ENCODE measurements at regions not wholly inside any gene's neighbourhood (a gene's known extent, or its start where the extent isn't known, plus 50 kb on each side); places are given as distances from the start of the nearest gene placed in this dataset.
"Not testable (repeated sequence)": the region's sequence is repeated elsewhere in the genome, so short reads cannot be mapped to it uniquely, and the experiment has no call there.

- TF ChIP-seq ZNF70 (CRISPR knock-in tag; IDR thresholded peaks at IDR 0.05); OSR1 (CRISPR knock-in tag; IDR thresholded peaks at IDR 0.05); TOX (CRISPR knock-in tag; IDR thresholded peaks at IDR 0.05; ENCODE audit: borderline replicate concordance); PPARA (CRISPR knock-in tag; IDR thresholded peaks at IDR 0.05; ENCODE audit: borderline replicate concordance); ZFP30 (CRISPR knock-in tag; IDR thresholded peaks at IDR 0.05); CSDC2 (CRISPR knock-in tag; IDR thresholded peaks at IDR 0.05); TSHZ2 (CRISPR knock-in tag; IDR thresholded peaks at IDR 0.05); CSRNP3 (CRISPR knock-in tag; IDR thresholded peaks at IDR 0.05); CREB5 (CRISPR knock-in tag; IDR thresholded peaks at IDR 0.05; ENCODE audit: low read depth); ZNF8 (CRISPR knock-in tag; IDR thresholded peaks at IDR 0.05); PATZ1 (CRISPR knock-in tag; IDR thresholded peaks at IDR 0.05; ENCODE audit: borderline replicate concordance); POU6F1 (CRISPR knock-in tag; IDR thresholded peaks at IDR 0.05; ENCODE audit: borderline replicate concordance, low read depth); ZFP3 (CRISPR knock-in tag; IDR thresholded peaks at IDR 0.05): not testable (repeated sequence)
Observed at GRCh38 chr2:111278133-111278532, 157.4 kb downstream of the BCL2L11 start.

Data from SK-N-SH treated with all-trans-retinoic acid at 6 μM for 48 hours (cell line).